ENCODE measurements at regions not wholly inside any gene's neighbourhood (a gene's known extent, or its start where the extent isn't known, plus 50 kb on each side); places are given as distances from the start of the nearest gene placed in this dataset.

DNA sequence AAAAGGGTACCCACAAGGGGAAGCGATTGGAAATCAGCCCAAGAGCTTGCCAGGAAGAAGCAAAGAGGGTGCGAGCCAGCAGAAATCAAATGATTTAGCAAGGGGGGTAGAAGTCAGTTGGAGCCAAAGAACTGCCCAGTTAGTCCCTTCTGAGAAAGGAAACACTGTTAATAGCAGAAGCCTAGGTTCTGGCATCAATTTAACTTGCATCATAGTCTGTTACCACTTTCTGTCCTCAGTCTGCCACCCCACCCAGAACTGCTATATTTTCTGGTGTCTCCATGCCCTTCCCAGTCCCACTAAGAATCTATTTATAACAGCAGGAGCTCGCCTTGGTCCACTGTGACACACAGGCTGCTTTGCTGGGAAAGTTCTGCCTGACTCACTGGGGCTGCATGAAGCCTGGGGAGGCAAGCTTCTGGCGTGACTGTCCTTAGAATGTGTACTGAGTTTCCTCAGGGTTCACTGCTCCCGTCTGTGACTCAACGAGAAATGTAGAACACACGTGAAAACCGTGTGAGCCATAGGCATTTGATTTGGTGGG is 157.8 kb upstream of the TTC29 start:
- no peak for TF ChIP-seq POLR2A (IDR thresholded peaks at IDR 0.05)
- TF ChIP-seq, protein P1, sequence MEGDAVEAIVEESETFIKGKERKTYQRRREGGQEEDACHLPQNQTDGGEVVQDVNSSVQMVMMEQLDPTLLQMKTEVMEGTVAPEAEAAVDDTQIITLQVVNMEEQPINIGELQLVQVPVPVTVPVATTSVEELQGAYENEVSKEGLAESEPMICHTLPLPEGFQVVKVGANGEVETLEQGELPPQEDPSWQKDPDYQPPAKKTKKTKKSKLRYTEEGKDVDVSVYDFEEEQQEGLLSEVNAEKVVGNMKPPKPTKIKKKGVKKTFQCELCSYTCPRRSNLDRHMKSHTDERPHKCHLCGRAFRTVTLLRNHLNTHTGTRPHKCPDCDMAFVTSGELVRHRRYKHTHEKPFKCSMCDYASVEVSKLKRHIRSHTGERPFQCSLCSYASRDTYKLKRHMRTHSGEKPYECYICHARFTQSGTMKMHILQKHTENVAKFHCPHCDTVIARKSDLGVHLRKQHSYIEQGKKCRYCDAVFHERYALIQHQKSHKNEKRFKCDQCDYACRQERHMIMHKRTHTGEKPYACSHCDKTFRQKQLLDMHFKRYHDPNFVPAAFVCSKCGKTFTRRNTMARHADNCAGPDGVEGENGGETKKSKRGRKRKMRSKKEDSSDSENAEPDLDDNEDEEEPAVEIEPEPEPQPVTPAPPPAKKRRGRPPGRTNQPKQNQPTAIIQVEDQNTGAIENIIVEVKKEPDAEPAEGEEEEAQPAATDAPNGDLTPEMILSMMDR (IDR thresholded peaks at IDR 0.05) = no peak

Measured in prostate gland (tissue), 2 donors.